Fibroblast of peridontal ligament (primary cell): ENCODE measurements at regions not wholly inside any gene's neighbourhood (a gene's known extent, or its start where the extent isn't known, plus 50 kb on each side); places are given as distances from the start of the nearest gene placed in this dataset.
A peak's percentile ranks its signal among the peaks of the same experiment; 100 is the strongest.

Experiments
- DNase-seq: peaks from one replicate; pipeline ENCODE4 v3.0.0-alpha.2; 2010; ENCODE audit errors: extremely low read depth

GRCh38 chr2:65652066-65652465 lies 219.7 kb upstream of the SPRED2 start:
- DNase-seq, result no peak

- no peak for DNase-seq
These were observed 217.6 kb upstream of the SPRED2 start for GRCh38 chr2:65649811-65650589.

GRCh38 chr2:65647249-65647842 lies 214.9 kb upstream of the SPRED2 start:
- DNase-seq, result no peak

GRCh38 chr2:65640793-65641103 lies 208.3 kb upstream of the SPRED2 start:
- DNase-seq, result no peak

- DNase-seq, result peak; percentile 9
These were observed 206.9 kb upstream of the SPRED2 start for GRCh38 chr2:65639156-65639864.

- DNase-seq, result no peak
These were observed 206.0 kb upstream of the SPRED2 start for GRCh38 chr2:65638443-65638842.

- DNase-seq, result no peak
These were observed 204.5 kb upstream of the SPRED2 start for GRCh38 chr2:65636813-65637483.

GRCh38 chr2:65636024-65636423 lies 203.6 kb upstream of the SPRED2 start:
- DNase-seq, result peak; percentile 1

GRCh38 chr2:65634304-65634703 lies 201.9 kb upstream of the SPRED2 start:
- DNase-seq, result no peak

- peak; percentile 6 for DNase-seq
These were observed 198.2 kb upstream of the SPRED2 start for GRCh38 chr2:65630643-65631042.

- no peak for DNase-seq
These were observed 195.8 kb upstream of the SPRED2 start for GRCh38 chr2:65628156-65628555.

- DNase-seq, result no peak
These were observed 194.4 kb upstream of the SPRED2 start for GRCh38 chr2:65626831-65627230.

- DNase-seq, result no peak
These were observed 193.6 kb upstream of the SPRED2 start for GRCh38 chr2:65625982-65626381.

- no peak for DNase-seq
These were observed 190.6 kb upstream of the SPRED2 start for GRCh38 chr2:65622951-65623535.

- DNase-seq, result no peak
These were observed 190.1 kb upstream of the SPRED2 start for GRCh38 chr2:65622499-65622898.

- no peak for DNase-seq
These were observed 188.1 kb upstream of the SPRED2 start for GRCh38 chr2:65620524-65620923.

- no peak for DNase-seq
These were observed 187.6 kb upstream of the SPRED2 start for GRCh38 chr2:65620026-65620425.

- peak; percentile 5 for DNase-seq
These were observed 183.2 kb upstream of the SPRED2 start for GRCh38 chr2:65615602-65616001.

- no peak for DNase-seq
These were observed 181.7 kb upstream of the SPRED2 start for GRCh38 chr2:65613968-65614555.

GRCh38 chr2:65611488-65611887 lies 179.1 kb upstream of the SPRED2 start:
- DNase-seq, result no peak

- DNase-seq, result no peak
These were observed 176.5 kb upstream of the SPRED2 start for GRCh38 chr2:65608916-65609315.

- no peak for DNase-seq
These were observed 176.1 kb upstream of the SPRED2 start for GRCh38 chr2:65608466-65608865.
